ENCODE measurements at regions not wholly inside any gene's neighbourhood (a gene's known extent, or its start where the extent isn't known, plus 50 kb on each side); places are given as distances from the start of the nearest gene placed in this dataset.

DNA sequence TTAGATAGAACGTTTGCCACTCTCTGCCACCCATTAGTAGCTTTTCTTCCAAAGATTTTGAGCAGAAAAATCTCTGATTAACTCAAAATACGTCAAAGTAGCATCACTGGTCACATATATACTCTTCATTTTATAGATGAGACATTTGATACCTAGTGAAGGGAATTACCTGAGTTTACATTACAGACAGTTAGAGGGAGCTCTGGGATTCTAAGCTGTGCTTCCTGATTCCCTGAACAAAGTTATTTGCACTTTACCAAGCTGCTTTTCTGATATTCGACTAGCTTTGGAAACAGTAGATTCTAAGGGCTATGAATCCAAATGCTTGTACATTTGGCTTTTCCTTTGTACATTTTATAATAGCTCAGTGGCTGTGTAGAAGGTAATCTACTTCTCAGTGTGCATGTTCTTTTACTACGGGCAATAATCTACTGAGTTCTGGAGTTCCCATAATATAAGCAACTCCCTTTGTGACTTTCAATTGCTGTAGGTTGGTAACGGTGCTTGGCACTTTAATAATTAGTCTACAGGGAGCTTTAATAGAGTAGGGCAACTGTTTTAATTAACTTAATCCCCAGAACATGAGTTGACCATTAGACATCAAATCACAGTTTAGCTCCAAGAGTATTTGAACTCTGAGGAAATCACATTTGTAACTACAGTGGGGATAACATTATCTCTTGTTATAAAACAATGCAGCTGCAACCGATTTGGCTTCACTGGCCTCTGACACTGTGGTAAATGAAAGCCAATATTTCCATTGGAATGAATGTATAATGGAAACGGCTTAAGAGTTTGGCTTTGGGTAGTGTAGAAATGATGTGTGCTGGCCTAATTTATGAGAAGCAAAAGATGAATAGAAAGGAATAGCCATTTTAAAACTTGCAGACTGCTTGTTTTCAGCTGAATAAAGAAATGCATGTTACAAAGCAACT is 1602.4 kb downstream of the STIM2 start:
- TF ChIP-seq POLR2AphosphoS5 (IDR thresholded peaks at IDR 0.05; ENCODE audit: low read depth, low read length) (no peak), POLR2A (IDR thresholded peaks at IDR 0.05; ENCODE audit: low read depth, low read length) (no peak), TAF1 (IDR thresholded peaks at IDR 0.05; ENCODE audit: borderline replicate concordance, low read depth, low read length) (no peak)
